ENCODE measurements at regions not wholly inside any gene's neighbourhood (a gene's known extent, or its start where the extent isn't known, plus 50 kb on each side); places are given as distances from the start of the nearest gene placed in this dataset.

DNA sequence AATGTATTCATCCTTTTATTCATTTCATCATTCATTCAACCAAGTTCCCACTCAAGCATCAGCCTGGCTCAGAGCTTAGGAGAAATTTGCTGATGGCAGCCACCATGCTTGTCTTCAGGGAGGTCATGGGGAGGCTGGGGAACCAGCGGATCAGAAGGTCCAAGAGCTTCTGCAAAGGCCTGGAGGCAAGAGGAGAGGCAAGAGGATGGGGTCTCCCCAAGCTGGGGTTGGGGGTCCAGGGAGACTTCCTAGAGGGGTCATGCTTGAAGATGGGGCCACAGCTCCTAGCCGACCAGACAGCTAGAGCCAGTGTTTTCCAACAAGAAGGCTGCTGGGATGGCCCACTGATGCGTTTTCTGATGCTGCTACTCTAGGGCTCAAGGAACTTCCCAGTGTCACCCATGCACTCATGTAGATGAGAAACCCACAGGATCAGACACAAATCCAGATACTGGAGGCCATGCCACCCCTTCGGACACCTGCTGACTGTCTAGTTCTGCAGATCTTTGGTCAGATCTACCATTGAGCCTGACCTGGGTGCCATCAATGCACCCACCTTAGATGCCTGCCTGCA, 315.2 kb downstream of the AJAP1 start (continued):
- TF ChIP-seq ESRRA (CRISPR knock-in tag; IDR thresholded peaks at IDR 0.05; ENCODE audit: borderline replicate concordance) (no peak), ZNF121 (CRISPR knock-in tag; IDR thresholded peaks at IDR 0.05) (no peak), GTF2I (CRISPR knock-in tag; conservative IDR thresholded peaks at IDR 0.05) (no peak)

- CTCF ChIA-PET: no interaction called here
- Mint-ChIP-seq H3K4me3 (no peak overlapping the region), H3K36me3 (peaks cover 75% of the 10 kb centered on the region), H3K27ac (no peak overlapping the region), H3K4me1 (no peaks in the 10 kb centered on the region), H3K27me3 (ENCODE audit: low read depth) (peaks cover 23% of the 10 kb centered on the region), H3K9me3 (peaks cover 73% of the 10 kb centered on the region)
- ATAC-seq: no peak
- no peak for DNase-seq (ENCODE audit: low spot score)
- TF ChIP-seq NFE2L1 (CRISPR knock-in tag; IDR thresholded peaks at IDR 0.05) (no peak), ZNF317 (CRISPR knock-in tag; IDR thresholded peaks at IDR 0.05; ENCODE audit: borderline replicate concordance, low read depth) (no peak), ZBTB21 (CRISPR knock-in tag; IDR thresholded peaks at IDR 0.05; ENCODE audit: borderline replicate concordance) (no peak), PRDM15 (CRISPR knock-in tag; IDR thresholded peaks at IDR 0.05) (no peak), NFATC4 (CRISPR knock-in tag; IDR thresholded peaks at IDR 0.05) (no peak), ZNF425 (CRISPR knock-in tag; conservative IDR thresholded peaks at IDR 0.05) (no peak), NR2C2 (CRISPR knock-in tag; IDR thresholded peaks at IDR 0.05) (no peak)
- POLR2A ChIA-PET: no interaction called here
Measured at GRCh38 chr1:4965346-4966075, 311.1 kb downstream of the AJAP1 start.

DNA sequence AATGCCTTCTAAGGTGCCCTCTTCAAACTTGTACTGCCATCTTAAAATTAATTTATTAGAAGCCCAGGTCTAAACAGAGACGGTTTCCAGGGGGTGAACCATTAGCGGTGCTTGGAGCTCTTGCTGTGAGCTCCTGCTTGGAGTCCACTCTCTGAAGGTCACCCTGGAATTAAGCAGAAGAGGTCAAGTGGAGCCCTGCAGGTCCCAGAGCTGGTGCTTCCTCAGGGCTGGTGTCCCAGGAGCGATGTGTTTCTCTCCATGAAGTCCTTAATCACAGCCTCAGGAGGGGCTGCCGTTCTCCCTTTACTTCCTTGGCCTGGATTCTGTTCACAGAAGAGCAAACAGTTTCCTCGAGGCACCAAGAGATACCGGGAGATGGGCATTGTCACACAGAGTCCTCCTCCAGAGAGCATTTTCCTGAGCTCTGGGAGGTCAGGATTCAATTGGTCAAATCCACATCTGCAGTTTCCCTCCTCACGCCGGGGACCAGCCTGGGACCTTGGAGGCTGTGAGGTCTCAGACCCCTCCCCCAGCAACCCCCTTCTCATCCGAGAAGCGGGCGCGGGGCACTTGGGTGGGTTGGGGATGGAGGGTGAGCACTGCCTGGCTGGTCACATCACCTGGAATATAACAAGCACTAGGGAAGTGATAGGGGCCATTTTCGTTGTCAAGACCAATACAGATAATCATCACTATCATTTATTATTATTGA, 310.4 kb downstream of the AJAP1 start:
- Mint-ChIP-seq H3K27ac (no peak overlapping the region), H3K9me3 (peaks cover 72% of the 10 kb centered on the region), H3K36me3 (peaks cover 76% of the 10 kb centered on the region), H3K27me3 (ENCODE audit: low read depth) (peaks cover 23% of the 10 kb centered on the region), H3K4me1 (no peaks in the 10 kb centered on the region), H3K4me3 (no peak overlapping the region)
- ChIA-PET POLR2A (no interaction called here), CTCF (no interaction called here)
- ATAC-seq (no peak), DNase-seq (ENCODE audit: low spot score) (no peak)
- TF ChIP-seq ZNF425 (CRISPR knock-in tag; conservative IDR thresholded peaks at IDR 0.05) (no peak), KAT7 (CRISPR knock-in tag; IDR thresholded peaks at IDR 0.05; ENCODE audit: borderline replicate concordance) (no peak), JUN (CRISPR knock-in tag; IDR thresholded peaks at IDR 0.05) (no peak), CREB1 (CRISPR knock-in tag; IDR thresholded peaks at IDR 0.05) (no peak), ZBTB43 (CRISPR knock-in tag; IDR thresholded peaks at IDR 0.05) (no peak), ELF4 (CRISPR knock-in tag; IDR thresholded peaks at IDR 0.05; ENCODE audit: low read depth) (no peak), CBFB (CRISPR knock-in tag; IDR thresholded peaks at IDR 0.05; ENCODE audit: low read depth) (no peak), GTF2I (CRISPR knock-in tag; conservative IDR thresholded peaks at IDR 0.05) (no peak), EMX1 (CRISPR knock-in tag; IDR thresholded peaks at IDR 0.05) (no peak), SMAD3 (CRISPR knock-in tag; IDR thresholded peaks at IDR 0.05; ENCODE audit: borderline replicate concordance) (no peak)
- TF ChIP-seq, protein P1, sequence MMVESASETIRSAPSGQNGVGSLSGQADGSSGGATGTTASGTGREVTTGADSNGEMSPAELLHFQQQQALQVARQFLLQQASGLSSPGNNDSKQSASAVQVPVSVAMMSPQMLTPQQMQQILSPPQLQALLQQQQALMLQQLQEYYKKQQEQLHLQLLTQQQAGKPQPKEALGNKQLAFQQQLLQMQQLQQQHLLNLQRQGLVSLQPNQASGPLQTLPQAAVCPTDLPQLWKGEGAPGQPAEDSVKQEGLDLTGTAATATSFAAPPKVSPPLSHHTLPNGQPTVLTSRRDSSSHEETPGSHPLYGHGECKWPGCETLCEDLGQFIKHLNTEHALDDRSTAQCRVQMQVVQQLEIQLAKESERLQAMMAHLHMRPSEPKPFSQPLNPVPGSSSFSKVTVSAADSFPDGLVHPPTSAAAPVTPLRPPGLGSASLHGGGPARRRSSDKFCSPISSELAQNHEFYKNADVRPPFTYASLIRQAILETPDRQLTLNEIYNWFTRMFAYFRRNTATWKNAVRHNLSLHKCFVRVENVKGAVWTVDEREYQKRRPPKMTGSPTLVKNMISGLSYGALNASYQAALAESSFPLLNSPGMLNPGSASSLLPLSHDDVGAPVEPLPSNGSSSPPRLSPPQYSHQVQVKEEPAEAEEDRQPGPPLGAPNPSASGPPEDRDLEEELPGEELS (CRISPR knock-in tag; IDR thresholded peaks at IDR 0.05): no peak
- TF ChIP-seq, protein P2, sequence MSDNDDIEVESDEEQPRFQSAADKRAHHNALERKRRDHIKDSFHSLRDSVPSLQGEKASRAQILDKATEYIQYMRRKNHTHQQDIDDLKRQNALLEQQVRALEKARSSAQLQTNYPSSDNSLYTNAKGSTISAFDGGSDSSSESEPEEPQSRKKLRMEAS (CRISPR knock-in tag; IDR thresholded peaks at IDR 0.05): no peak

Measured in WTC11 (cell line).